Transverse colon (tissue), 4 donors: ENCODE measurements at regions not wholly inside any gene's neighbourhood (a gene's known extent, or its start where the extent isn't known, plus 50 kb on each side); places are given as distances from the start of the nearest gene placed in this dataset.

ENCODE experiments used
- CTCF ChIP-seq, 5 experiments: fragments of 200-600 bp in 3 of 5; fragments of 450-650 bp in 2 of 5; sonication (generic) in 3 of 5; IDR thresholded peaks; 1 replicate in 2 of 5; 2 replicates in 3 of 5; pipeline ENCODE4 v1.5.1; 2016 to 2017; ENCODE audit warnings: antibody characterized with exemption in 5 of 5, inconsistent platforms in 3 of 5, mild to moderate bottlenecking in 2 of 5, moderate library complexity in 1 of 5
- EP300 ChIP-seq: sonication (generic); formaldehyde crosslinking; IDR thresholded peaks from one replicate; pipeline ENCODE4 v1.6.1; 2017; ENCODE audit warnings: antibody characterized with exemption, low read depth
- POLR2A ChIP-seq: fragments of 450-650 bp; IDR thresholded peaks from one replicate; pipeline ENCODE4 v1.6.1; 2016; ENCODE audit warnings: antibody characterized with exemption, mild to moderate bottlenecking, moderate library complexity
- POLR2AphosphoS5 ChIP-seq, 3 donors: sonication (generic); formaldehyde crosslinking; IDR thresholded peaks; one replicate each; pipeline ENCODE4 v1.6.1; 2016; ENCODE audit warnings: antibody characterized with exemption in 3 of 3

- TF ChIP-seq POLR2AphosphoS5 (IDR thresholded peaks at IDR 0.05) (no peak), CTCF (IDR thresholded peaks at IDR 0.05) (no peak), EP300 (no peak), POLR2A (no peak)
These were observed 69.4 kb upstream of the ARHGAP28 start for GRCh38 chr18:6659963-6660725.
